Prostate gland (tissue), 2 donors: ENCODE measurements at regions not wholly inside any gene's neighbourhood (a gene's known extent, or its start where the extent isn't known, plus 50 kb on each side); places are given as distances from the start of the nearest gene placed in this dataset.

Source experiments
- CTCF ChIP-seq, 4 experiments: fragments of 200-600 bp in 2 of 4; fragments of 450-650 bp in 2 of 4; sonication (generic) in 2 of 4; IDR thresholded peaks; 1 replicate in 3 of 4; 2 replicates in 1 of 4; pipeline ENCODE4 v1.5.1; 2016 to 2019; ENCODE audit warnings: antibody characterized with exemption in 4 of 4, mild to moderate bottlenecking in 2 of 4, moderate library complexity in 2 of 4
- POLR2A ChIP-seq: fragments of 450-650 bp; IDR thresholded peaks from one replicate; pipeline ENCODE4 v1.6.1; 2016; ENCODE audit warnings: antibody characterized with exemption, mild to moderate bottlenecking
- POLR2AphosphoS5 ChIP-seq: sonication (generic); formaldehyde crosslinking; IDR thresholded peaks from one replicate; pipeline ENCODE4 v1.6.1; 2017; ENCODE audit warnings: antibody characterized with exemption

DNA sequence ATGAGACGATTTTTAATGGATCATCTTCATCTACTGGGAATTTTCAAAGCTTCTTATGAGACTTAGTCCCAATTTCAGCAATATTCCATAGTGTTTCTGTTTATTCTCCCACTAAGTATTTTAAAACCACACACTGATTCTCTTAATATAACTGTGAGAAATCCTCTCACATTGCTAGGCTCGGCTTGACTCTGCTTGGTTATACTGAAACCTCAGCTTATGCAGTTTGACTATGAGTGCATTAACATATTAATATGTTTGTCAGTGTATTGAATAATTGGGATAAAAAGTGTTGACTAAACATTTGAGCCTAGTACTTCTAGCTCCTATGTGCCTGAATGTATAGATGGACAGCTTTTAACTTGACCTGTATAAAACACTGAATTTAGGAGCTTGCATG lies 298.5 kb upstream of the IZUMO3 start:
- TF ChIP-seq POLR2A (no peak), CTCF (IDR thresholded peaks at IDR 0.05) (no peak), POLR2AphosphoS5 (no peak)
